Endothelial cell of umbilical vein (primary cell): ENCODE measurements at regions not wholly inside any gene's neighbourhood (a gene's known extent, or its start where the extent isn't known, plus 50 kb on each side); places are given as distances from the start of the nearest gene placed in this dataset.

Experiments
- CTCF ChIP-seq, 2 donors: IDR thresholded peaks; 1 replicate in 1 of 2; 2 replicates in 1 of 2; pipeline ENCODE4 v1.5.1; 2011; ENCODE audit warnings: low read length in 2 of 2, mild to moderate bottlenecking in 2 of 2, moderate library complexity in 2 of 2, control low read depth in 1 of 2, inconsistent platforms in 1 of 2, low read depth in 1 of 2; ENCODE audit not compliant: insufficient read depth in 1 of 2; ENCODE audit errors: extremely low read depth in 1 of 2
- EZH2 ChIP-seq: IDR thresholded peaks from 2 replicates; pipeline ENCODE4 v1.6.1; 2012; ENCODE audit warnings: borderline replicate concordance, low read depth, mild to moderate bottlenecking, moderate library complexity, low read length, inconsistent platforms; ENCODE audit not compliant: severe bottlenecking
- GATA2 ChIP-seq: IDR thresholded peaks from 2 replicates; pipeline ENCODE4 v1.7.0; 2011; ENCODE audit warnings: low read depth, mild to moderate bottlenecking, moderate library complexity, mixed read lengths, low read length; ENCODE audit not compliant: insufficient read length, insufficient read depth
- MAX ChIP-seq: IDR thresholded peaks from 2 replicates; pipeline ENCODE4 v1.6.1; 2011; ENCODE audit not compliant: insufficient read depth, insufficient read length
- MYC ChIP-seq: IDR thresholded peaks from one replicate; pipeline ENCODE4 v1.6.1; 2011; ENCODE audit warnings: mild to moderate bottlenecking, low read depth, low read length
- POLR2A ChIP-seq: IDR thresholded peaks from 2 replicates; pipeline ENCODE4 v1.6.1; 2012; ENCODE audit warnings: low read depth, mild to moderate bottlenecking, control low read depth, low read length
- POLR2AphosphoS5 ChIP-seq: IDR thresholded peaks from 2 replicates; pipeline ENCODE4 v1.6.1; 2012; ENCODE audit warnings: low read depth, mild to moderate bottlenecking, control low read depth, low read length, moderate library complexity; ENCODE audit not compliant: insufficient read depth

DNA sequence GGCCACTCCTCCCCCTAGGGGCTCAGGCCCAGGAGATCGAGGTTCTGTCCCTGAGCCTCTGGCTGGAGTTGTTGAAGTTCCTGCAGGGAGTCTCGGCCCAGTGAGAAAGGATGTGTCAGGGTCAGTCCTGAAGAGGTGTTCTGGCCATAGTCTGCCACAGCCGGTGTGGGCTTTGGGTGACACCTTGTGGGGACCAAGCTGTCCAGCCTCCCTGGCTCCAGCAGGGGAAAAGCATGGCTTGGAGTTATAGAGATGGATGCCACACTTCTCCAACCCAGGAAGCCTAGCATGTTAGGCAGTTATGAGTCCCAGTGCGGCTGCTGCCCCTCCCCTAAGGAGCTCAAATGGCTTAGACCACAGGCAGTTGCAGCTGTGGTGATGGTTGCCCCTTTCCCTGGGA is 945.6 kb upstream of the GBE1 start:
- TF ChIP-seq CTCF (IDR thresholded peaks at IDR 0.05; ENCODE audit: extremely low read depth in 1 of 2, insufficient read depth in 1 of 2, low read depth in 1 of 2, low read length in 2 of 2) (no peak), MAX (no peak), GATA2 (no peak), MYC (no peak), POLR2A (no peak), POLR2AphosphoS5 (no peak), EZH2 (no peak)
